HepG2 (cell line): ENCODE measurements at regions not wholly inside any gene's neighbourhood (a gene's known extent, or its start where the extent isn't known, plus 50 kb on each side); places are given as distances from the start of the nearest gene placed in this dataset.

Experiments
- EP300 ChIP-seq, 3 experiments: sonication (generic) in 1 of 3; formaldehyde crosslinking in 1 of 3; IDR thresholded peaks; 2 replicates each; pipeline versions ENCODE4 v1.5.1 to v1.6.1; 2011 to 2020; ENCODE audit warnings: low read depth in 2 of 3, low read length in 2 of 3, borderline replicate concordance in 1 of 3, improper control_type of control experiment in 1 of 3, mild to moderate bottlenecking in 1 of 3, missing genetic modification reagents in 1 of 3, moderate library complexity in 1 of 3
- FOXK1 ChIP-seq: sonication (generic); formaldehyde crosslinking; IDR thresholded peaks from 2 replicates; pipeline ENCODE4 v1.4.0; 2020; ENCODE audit warnings: low read depth, missing genetic modification reagents, borderline replicate concordance
- NR2F1 ChIP-seq, 2 experiments: fragments of 450-650 bp in 1 of 2; formaldehyde crosslinking in 1 of 2; IDR thresholded peaks; 2 replicates each; pipeline versions ENCODE4 v1.5.0 to v1.6.1; 2016 to 2020; ENCODE audit warnings: mild to moderate bottlenecking in 1 of 2, missing compliant biosample characterization in 1 of 2, missing genetic modification reagents in 1 of 2, moderate library complexity in 1 of 2
- ZNF44 ChIP-seq: sonication (generic); formaldehyde crosslinking; IDR thresholded peaks from 2 replicates; pipeline ENCODE4 v1.5.1; 2020; ENCODE audit warnings: mild to moderate bottlenecking, missing genetic modification reagents
- TF ChIP-seq, protein P1 (sequence below): sonication (generic); formaldehyde crosslinking; IDR thresholded peaks from 2 replicates; pipeline ENCODE4 v1.5.0; 2020; ENCODE audit warnings: mild to moderate bottlenecking, missing genetic modification reagents, moderate library complexity

DNA sequence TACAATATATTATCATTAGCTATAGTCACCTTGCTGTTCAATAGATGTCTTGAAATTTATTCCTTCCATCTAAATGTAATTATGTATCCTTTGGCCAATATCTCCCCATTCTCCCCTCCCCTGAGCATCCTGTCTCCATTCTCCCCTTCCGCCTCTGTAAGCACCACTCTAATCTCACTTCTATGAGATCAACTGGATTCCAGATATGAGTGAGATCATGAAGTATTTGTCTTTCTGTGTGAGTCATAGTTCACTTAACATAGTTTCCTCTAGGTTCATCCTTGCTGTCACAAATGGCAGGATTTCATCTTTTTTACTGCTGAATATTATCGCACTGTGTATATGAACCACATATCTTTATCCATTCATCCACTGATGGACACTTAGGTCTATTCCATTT is 148.8 kb upstream of the NDN start:
- TF ChIP-seq EP300 (IDR thresholded peaks at IDR 0.05; ENCODE audit: low read depth in 2 of 2, low read length in 2 of 2) (no peak), EP300 (CRISPR knock-in tag; IDR thresholded peaks at IDR 0.05; ENCODE audit: borderline replicate concordance) (no peak), NR2F1 (CRISPR knock-in tag; IDR thresholded peaks at IDR 0.05) (no peak), FOXK1 (CRISPR knock-in tag) (no peak), ZNF44 (CRISPR knock-in tag) (no peak)
- TF ChIP-seq, protein P1, sequence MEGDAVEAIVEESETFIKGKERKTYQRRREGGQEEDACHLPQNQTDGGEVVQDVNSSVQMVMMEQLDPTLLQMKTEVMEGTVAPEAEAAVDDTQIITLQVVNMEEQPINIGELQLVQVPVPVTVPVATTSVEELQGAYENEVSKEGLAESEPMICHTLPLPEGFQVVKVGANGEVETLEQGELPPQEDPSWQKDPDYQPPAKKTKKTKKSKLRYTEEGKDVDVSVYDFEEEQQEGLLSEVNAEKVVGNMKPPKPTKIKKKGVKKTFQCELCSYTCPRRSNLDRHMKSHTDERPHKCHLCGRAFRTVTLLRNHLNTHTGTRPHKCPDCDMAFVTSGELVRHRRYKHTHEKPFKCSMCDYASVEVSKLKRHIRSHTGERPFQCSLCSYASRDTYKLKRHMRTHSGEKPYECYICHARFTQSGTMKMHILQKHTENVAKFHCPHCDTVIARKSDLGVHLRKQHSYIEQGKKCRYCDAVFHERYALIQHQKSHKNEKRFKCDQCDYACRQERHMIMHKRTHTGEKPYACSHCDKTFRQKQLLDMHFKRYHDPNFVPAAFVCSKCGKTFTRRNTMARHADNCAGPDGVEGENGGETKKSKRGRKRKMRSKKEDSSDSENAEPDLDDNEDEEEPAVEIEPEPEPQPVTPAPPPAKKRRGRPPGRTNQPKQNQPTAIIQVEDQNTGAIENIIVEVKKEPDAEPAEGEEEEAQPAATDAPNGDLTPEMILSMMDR (CRISPR knock-in tag): no peak
